ENCODE measurements at regions not wholly inside any gene's neighbourhood (a gene's known extent, or its start where the extent isn't known, plus 50 kb on each side); places are given as distances from the start of the nearest gene placed in this dataset.

GRCh38 chr1:2953688-2954285 is 67.5 kb upstream of the ACTRT2 start:
- TF ChIP-seq CTCF (conservative IDR thresholded peaks at IDR 0.05; ENCODE audit: low read depth, low read length) (no peak), EZH2 (IDR thresholded peaks at IDR 0.05; ENCODE audit: borderline replicate concordance, low read depth, low read length, poor library complexity, severe bottlenecking) (no peak)
